Activated CD8-positive, alpha-beta memory T cell treated with anti-CD3 and anti-CD28 coated beads, Interleukin-2, amount 10 ng/mL, durations not matched to agents 7 days and 5 days (primary cell): ENCODE measurements at regions not wholly inside any gene's neighbourhood (a gene's known extent, or its start where the extent isn't known, plus 50 kb on each side); places are given as distances from the start of the nearest gene placed in this dataset.
"Not testable (repeated sequence)": the region's sequence is repeated elsewhere in the genome, so short reads cannot be mapped to it uniquely, and the experiment has no call there.

Experiments used
- ATAC-seq: fragments of 150-1000 bp; cut with Tn5 transposase; one replicate; pipeline ENCODE4 v1.10.0; 2021; ENCODE audit warnings: moderate library complexity
- CTCF ChIA-PET: fragments of 350-600 bp; sonication (Branson Sonifier 250); formaldehyde crosslinking; loops from one replicate; lab custom pipeline; 2021; ENCODE audit warnings: antibody characterized with exemption; lab: Charles Lee
- DNase-seq: peaks from one replicate; pipeline ENCODE4 v3.0.0-alpha.2; 2020
- H3K27ac Mint-ChIP-seq: one replicate; pipeline ENCODE4 v1.8.0; 2021; ENCODE audit warnings: mild to moderate bottlenecking, mixed read lengths
- H3K27me3 Mint-ChIP-seq: one replicate; pipeline ENCODE4 v1.8.0; 2021; ENCODE audit warnings: mixed read lengths
- H3K36me3 Mint-ChIP-seq: one replicate; pipeline ENCODE4 v1.8.0; 2021; ENCODE audit warnings: mild to moderate bottlenecking, mixed read lengths
- H3K4me1 Mint-ChIP-seq: one replicate; pipeline ENCODE4 v1.8.0; 2021; ENCODE audit warnings: mixed read lengths
- H3K4me3 Mint-ChIP-seq: one replicate; pipeline ENCODE4 v1.8.0; 2021; ENCODE audit warnings: mild to moderate bottlenecking, moderate library complexity, mixed read lengths
- H3K9me3 Mint-ChIP-seq: one replicate; pipeline ENCODE4 v1.8.0; 2022; ENCODE audit warnings: low read depth, mixed read lengths

DNA sequence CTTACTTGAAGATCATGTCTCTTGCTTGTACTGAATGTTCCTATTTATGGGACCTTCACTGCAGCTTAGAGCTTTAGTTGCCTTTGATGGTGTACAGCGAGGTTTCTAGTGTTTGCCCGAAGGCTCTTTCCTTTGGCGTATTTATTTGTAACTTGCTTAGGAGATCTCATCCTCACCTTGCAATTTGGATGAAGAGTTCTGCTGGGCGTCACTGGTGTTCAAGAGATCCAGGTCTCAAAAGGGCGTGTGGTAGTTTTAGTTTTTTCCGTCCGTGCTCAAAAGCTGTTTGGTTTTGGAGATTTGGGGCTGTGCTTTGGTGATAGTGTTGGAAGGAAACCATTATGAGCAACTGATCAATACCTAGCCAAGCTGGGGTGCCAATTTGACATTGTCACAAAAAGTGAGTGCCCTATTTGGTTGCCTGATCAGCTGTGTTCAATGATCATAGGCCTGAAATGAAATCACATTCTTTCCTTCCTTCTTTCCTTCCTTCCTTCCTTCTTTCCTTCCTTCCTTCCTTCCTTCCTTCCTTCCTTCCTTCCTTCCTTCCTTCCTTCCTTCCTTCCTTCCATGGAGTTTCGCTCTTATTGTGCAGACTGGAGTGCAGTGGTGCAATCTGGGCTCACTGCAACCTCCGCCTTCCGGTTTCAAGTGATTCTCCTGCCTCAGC, 69.7 kb upstream of the GRAMD1B start:
- CTCF ChIA-PET = interaction anchor here (1.1 to 4.6 kb wide), 4 partner anchors 22 to 118 kb away, joined by 3 to 23 read pairs (median 13); no protein-coding TSS in a partner anchor
- ATAC-seq (no peak), DNase-seq (no peak)
- Mint-ChIP-seq H3K4me1 (peaks cover 55% of the 10 kb centered on the region), H3K9me3 (no peaks in the 10 kb centered on the region), H3K27ac (no peak overlapping the region), H3K36me3 (peaks cover 20% of the 10 kb centered on the region), H3K27me3 (peaks cover 26% of the 10 kb centered on the region), H3K4me3 (no peak overlapping the region)

DNA sequence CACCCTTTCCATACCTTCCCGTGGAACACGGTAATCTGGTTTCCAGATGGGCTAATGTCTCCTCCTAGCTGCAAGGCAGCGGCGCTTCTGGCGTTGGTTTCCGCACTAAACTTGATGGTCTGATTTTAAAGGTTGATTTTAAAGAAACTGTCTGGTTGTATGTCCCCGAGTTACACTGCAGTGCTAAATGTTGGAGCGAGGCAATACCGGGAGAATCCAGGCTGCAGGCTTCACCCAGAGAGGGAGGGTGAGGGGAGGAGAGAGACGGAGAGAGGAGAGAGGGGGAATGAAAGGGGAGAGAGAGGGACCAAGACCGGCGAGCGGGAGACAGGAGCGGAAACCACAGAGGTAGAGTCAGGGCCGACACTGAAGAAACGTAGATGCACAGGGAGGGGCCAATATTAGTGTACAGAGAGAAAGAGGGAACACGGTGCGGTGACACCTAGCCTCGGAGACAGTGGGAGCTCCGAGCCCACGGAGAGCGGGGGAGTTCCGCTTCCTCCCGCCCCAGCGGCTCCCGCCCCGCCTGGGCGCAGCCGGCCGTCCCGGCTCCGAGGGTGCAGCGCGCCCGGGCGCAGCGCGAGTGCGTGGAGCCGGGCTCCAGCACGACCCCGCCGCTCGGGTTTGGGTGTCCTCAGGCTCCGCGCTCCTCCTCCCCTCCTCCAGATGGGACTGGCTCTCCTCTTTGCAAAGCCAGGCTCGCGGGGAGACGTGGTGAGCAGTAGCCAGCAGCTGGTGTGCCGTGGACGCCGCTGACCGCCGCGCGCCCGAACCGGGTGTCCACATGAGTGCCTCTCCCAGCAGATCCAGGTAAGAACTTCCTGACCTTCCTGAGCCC, 71.9 kb upstream of the GRAMD1B start:
- Mint-ChIP-seq H3K27ac (peak overlapping the region; percentile 80), H3K4me1 (peaks cover 52% of the 10 kb centered on the region), H3K4me3 (peak overlapping the region; percentile 86), H3K9me3 (no peaks in the 10 kb centered on the region), H3K27me3 (peaks cover 27% of the 10 kb centered on the region), H3K36me3 (peaks cover 11% of the 10 kb centered on the region)
- DNase-seq (peak; percentile 76), ATAC-seq (peak; percentile 91)
- CTCF ChIA-PET = interaction anchor here (0.8 to 4.6 kb wide), 17 partner anchors 10 to 153 kb away, joined by 3 to 23 read pairs (median 5); no protein-coding TSS in a partner anchor

DNA sequence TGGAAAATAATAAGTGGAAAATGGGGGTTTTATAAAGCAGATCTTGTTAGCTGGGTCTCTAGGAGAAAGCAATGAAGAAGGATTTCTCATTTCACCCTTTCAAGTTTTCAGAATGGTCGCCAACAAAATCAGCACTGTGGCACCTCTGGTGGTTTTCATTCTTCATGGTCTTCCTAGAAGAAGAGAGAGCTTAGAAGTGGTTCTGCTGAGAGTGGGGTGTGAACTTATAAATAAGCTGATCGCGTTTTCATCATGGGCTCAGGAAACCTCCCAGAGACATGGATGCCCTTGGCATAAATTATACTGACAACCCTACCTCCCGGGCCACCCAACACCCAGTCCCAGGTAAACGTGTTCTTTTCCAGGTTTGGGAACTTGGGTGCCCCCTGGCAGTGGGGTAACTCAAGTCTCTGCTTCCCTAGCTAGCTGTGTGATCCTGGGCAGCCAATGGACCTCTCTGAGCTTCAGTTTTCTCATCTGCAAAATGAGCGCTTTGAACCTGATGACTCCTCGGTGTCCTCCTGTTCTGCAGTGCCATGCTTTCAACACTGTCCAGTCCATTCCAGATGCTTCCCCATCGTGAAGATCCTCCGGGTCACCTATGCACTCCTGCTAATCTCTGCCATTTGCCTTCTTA, 72.6 kb upstream of the GRAMD1B start:
- Mint-ChIP-seq H3K9me3 (no peaks in the 10 kb centered on the region), H3K36me3 (peaks cover 11% of the 10 kb centered on the region), H3K27ac (peak overlapping the region; percentile 80), H3K27me3 (peaks cover 27% of the 10 kb centered on the region), H3K4me3 (peak overlapping the region; percentile 86), H3K4me1 (peaks cover 46% of the 10 kb centered on the region)
- DNase-seq (no peak), ATAC-seq (peak; percentile 9)
- CTCF ChIA-PET = interaction anchor here (0.8 to 4.6 kb wide), 16 partner anchors 11 to 154 kb away, joined by 3 to 23 read pairs (median 5); no protein-coding TSS in a partner anchor

DNA sequence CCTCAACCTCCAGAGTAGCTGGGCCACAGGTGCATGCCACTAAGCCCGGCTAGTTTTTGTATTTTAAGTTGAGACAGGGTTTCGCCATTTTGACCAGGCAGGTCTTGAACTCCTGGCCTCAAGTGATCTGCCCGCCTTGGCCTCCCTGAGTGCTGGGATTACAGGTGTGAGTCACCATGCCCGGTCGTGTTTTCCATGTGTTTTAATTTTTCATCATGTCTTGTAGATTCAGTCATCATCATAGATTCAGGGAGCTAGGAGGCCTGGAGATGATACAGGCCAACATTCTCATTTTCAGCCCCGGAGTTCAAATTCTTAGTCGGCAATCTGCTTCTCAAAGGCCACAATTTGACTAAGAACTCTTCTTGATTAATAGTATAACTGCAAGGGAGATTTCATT, 73.5 kb upstream of the GRAMD1B start:
- DNase-seq = no peak

DNA sequence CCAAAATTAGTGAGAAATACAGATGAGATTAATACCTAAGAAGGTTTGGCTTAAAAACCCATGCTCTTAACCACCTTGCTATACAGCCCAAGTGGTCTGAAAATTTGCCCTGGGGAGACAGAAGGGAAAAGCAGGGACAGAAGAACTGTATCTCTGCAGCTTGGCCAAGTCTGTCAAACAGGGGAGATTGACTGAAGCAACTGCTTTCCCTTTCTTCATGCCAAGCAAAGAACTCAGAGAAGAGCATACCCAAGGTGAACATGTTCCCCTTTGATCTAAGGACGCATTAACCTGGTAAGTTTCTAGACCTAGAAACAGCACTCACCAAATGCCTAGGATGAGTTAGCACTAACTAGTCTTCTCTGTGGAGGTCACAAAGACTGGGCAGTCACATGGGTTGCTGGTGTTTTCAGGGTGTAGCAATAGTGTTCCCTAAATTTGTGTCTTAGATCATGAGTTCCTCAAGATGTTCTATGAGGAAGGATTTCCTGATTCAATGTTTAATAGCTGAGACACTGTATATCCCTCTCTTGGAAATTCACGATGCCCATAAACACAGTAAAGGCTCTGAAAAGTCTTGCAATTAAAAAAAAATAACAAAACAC, 75.6 kb upstream of the GRAMD1B start:
- Mint-ChIP-seq H3K27me3 (peaks cover 25% of the 10 kb centered on the region), H3K4me3 (no peak overlapping the region), H3K4me1 (peaks cover 30% of the 10 kb centered on the region), H3K27ac (no peak overlapping the region), H3K36me3 (no peaks in the 10 kb centered on the region), H3K9me3 (no peaks in the 10 kb centered on the region)
- ATAC-seq (no peak), DNase-seq (no peak)
- CTCF ChIA-PET = interaction anchor here (0.9 to 1.3 kb wide), 2 partner anchors 20 to 107 kb away, joined by 3 to 4 read pairs; no protein-coding TSS in a partner anchor

More for the DNA sequence above, 73.5 kb upstream of the GRAMD1B start:
- H3K9me3 Mint-ChIP-seq = no peaks in the 10 kb centered on the region
- no peak for ATAC-seq
- H3K27ac Mint-ChIP-seq = no peak overlapping the region
- CTCF ChIA-PET = interaction anchor here (1.0 to 4.6 kb wide), 7 partner anchors 26 to 110 kb away, joined by 3 to 23 read pairs (median 6); no protein-coding TSS in a partner anchor
- peaks cover 46% of the 10 kb centered on the region for H3K4me1 Mint-ChIP-seq
- H3K27me3 Mint-ChIP-seq = peaks cover 32% of the 10 kb centered on the region
- H3K36me3 Mint-ChIP-seq = peaks cover 10% of the 10 kb centered on the region
- H3K4me3 Mint-ChIP-seq = peak overlapping the region; percentile 86

DNA sequence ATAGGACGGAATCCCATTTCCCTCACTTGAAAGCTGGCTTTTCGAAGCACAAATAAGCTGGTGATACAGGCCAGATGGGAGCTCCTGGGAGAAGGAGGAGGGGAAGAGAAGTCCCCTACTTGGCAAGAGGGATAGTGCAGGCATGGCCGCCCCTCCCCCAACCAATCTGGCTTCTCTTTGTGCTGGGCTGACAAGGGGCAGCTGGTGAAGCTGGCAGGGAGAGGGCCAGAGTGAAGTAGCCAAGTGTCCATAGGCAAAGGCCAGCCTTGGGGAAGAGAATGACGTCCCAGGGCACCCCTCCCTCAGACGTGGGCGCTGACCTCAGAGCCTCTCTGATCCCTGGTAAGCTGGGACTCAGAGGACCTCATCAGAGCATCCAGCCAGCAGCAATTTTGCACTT, 78.7 kb upstream of the GRAMD1B start:
- CTCF ChIA-PET = interaction anchor here (0.7 kb wide), 1 partner anchor 201 kb away, joined by 3 read pairs; no protein-coding TSS in a partner anchor
- DNase-seq = no peak
- ATAC-seq = no peak
- Mint-ChIP-seq H3K4me1 (peaks cover 2% of the 10 kb centered on the region), H3K27ac (no peak overlapping the region), H3K4me3 (no peak overlapping the region), H3K36me3 (peaks cover 3% of the 10 kb centered on the region), H3K27me3 (peaks cover 31% of the 10 kb centered on the region), H3K9me3 (peaks cover 4% of the 10 kb centered on the region)

DNA sequence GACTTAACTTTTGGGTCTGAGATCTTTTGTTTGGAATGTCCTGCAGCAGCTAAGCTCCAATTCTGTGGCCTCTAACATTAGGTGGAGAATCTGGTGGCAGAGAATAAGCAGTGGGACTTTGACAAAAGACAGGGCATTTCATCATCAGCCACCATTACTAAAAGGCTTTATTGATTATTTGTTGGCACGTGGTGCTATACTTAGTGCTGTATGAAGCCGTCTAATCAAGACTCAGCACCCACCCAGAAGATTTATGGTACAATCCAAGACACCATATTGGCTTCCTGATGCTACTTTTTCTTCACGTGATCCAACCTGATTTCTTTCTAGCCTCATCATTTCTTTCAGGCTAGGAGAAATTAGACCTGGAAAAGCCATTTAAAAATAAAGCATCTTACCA, 80.7 kb upstream of the GRAMD1B start:
- Mint-ChIP-seq H3K36me3 (peaks cover 3% of the 10 kb centered on the region), H3K4me3 (no peak overlapping the region), H3K9me3 (peaks cover 4% of the 10 kb centered on the region), H3K4me1 (peaks cover 2% of the 10 kb centered on the region), H3K27ac (no peak overlapping the region), H3K27me3 (peaks cover 36% of the 10 kb centered on the region)
- ATAC-seq = no peak
- no peak for DNase-seq
- CTCF ChIA-PET = no interaction called here

DNA sequence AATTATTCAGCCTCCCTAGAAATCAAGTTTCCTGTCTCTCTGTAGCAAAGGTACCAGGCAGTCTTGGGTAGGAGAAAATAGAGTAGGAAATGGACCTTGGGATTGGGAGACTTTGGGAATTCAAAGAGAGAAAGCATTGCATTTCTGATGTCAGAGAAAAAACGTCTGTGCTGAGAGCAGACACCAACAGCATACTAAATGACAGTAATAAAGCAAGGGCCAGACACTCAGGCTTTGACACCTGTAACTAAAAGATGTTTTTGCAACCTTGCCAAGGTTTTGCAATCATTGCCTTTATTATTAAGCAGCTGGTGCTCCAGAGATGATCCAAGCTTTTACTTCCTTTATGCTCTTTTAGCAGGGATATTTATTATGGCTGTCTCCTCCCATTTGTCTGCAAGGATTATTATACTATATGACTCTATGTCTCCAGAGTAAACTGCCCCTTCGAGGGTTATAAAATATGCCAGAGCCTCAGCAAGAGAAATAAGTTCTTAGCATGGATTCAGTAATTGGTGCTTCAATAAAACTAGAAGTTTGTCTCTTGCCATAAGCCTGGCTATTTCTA, 85.2 kb upstream of the GRAMD1B start:
- Mint-ChIP-seq H3K36me3 (peaks cover 11% of the 10 kb centered on the region), H3K9me3 (peaks cover 4% of the 10 kb centered on the region), H3K27me3 (peaks cover 28% of the 10 kb centered on the region), H3K4me1 (no peaks in the 10 kb centered on the region), H3K27ac (no peak overlapping the region), H3K4me3 (no peak overlapping the region)
- ATAC-seq = no peak
- DNase-seq = no peak
- CTCF ChIA-PET = no interaction called here

DNA sequence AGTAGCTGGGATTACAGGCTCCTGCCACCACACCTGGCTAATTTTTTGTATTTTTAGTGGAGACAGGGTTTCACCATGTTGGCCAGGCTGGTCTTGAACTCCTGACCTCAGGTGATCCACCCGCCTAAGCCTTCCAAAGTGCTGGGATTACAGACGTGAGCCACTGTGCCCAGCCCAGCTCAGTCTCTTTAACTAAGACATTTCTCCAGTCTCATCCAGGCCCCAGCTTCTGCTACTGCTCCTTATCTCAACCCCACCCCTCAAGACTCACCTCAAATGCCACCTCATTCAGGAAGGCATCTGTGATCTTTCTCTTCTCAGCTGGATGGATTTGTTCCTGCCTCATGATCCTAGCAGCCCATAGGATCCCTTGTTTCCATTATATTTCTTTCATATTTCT, 85.9 kb upstream of the GRAMD1B start:
- H3K27ac Mint-ChIP-seq, ATAC-seq, H3K9me3 Mint-ChIP-seq, DNase-seq, H3K4me3 Mint-ChIP-seq, H3K4me1 Mint-ChIP-seq: not testable (repeated sequence)
- CTCF ChIA-PET = interaction anchor here (0.8 kb wide), 1 partner anchor 9 kb away, joined by 3 read pairs; no protein-coding TSS in a partner anchor
- Mint-ChIP-seq H3K27me3 (peaks cover 28% of the 10 kb centered on the region), H3K36me3 (peaks cover 11% of the 10 kb centered on the region)

DNA sequence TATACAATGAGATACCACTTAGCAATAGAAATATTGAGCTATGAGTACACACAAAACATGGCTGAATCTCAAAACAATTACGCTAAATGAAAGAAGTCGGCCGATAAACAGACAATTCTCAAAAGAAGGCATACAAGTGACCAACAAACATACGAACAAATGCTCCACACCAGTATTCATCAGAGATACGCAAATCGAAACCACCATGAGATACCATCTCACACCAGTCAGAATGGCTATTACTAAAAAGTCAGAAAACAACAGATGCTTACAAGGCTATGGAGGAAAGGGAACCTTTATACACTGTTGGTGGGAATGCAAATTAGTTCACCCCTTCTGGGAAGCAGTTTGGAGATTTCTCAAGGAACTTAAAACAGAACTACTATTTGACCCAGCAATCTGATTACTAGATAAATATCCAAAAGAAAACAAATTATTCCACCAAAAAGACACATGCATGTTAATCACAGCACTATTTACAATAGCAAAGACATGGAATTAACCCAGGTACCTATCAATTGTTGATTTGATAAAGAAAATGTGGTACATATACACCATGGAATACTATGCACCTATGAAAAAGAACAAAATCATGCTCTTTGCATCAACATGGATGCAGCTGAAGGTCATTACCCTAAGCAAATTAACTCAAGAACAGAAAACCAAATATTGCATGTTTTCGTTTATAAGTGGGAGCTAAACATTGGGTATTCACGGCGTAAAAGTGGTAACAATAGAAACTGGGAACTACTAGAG, 90.9 kb upstream of the GRAMD1B start:
- Mint-ChIP-seq H3K36me3 (peaks cover 16% of the 10 kb centered on the region), H3K4me3 (no peak overlapping the region), H3K27ac (no peak overlapping the region), H3K4me1 (peaks cover 5% of the 10 kb centered on the region), H3K9me3 (no peaks in the 10 kb centered on the region), H3K27me3 (peaks cover 34% of the 10 kb centered on the region)
- ATAC-seq (no peak), DNase-seq (no peak)
- CTCF ChIA-PET = interaction anchor here (0.7 to 1.4 kb wide), 3 partner anchors 23 to 78 kb away, joined by 3 read pairs; no protein-coding TSS in a partner anchor

DNA sequence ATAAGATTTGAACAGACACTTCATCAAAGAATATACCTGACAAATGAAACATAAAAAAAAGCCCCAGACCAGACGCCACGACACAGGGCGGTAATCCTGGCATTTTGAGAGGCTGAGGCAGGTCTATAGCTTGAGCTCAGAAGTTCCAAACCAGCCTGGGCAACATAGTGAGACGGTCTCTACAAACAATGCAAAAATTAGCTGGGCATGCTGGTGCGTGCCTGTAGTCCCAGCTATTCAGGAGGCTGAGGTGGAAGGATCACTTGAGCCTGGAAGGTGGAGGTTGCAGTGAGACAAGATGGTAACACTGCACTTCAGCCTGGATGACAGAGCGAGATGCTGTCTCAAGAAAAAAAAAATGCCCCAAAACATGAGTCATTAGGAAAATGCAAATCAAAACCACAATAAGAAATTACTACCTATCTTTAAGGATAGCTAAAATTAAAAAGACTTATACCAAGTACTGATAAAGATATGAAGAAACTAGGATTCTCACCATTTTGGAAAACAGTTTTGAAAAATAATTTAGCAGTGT, 91.7 kb upstream of the GRAMD1B start:
- Mint-ChIP-seq H3K9me3 (no peaks in the 10 kb centered on the region), H3K36me3 (peaks cover 16% of the 10 kb centered on the region), H3K27me3 (peaks cover 34% of the 10 kb centered on the region), H3K4me3 (no peak overlapping the region), H3K27ac (no peak overlapping the region), H3K4me1 (peaks cover 5% of the 10 kb centered on the region)
- DNase-seq (no peak), ATAC-seq (no peak)
- CTCF ChIA-PET = interaction anchor here (0.7 to 1.4 kb wide), 3 partner anchors 22 to 77 kb away, joined by 3 read pairs; no protein-coding TSS in a partner anchor
